Right lobe of liver (tissue), 6 donors: ENCODE measurements at regions not wholly inside any gene's neighbourhood (a gene's known extent, or its start where the extent isn't known, plus 50 kb on each side); places are given as distances from the start of the nearest gene placed in this dataset.

Source experiments
- ATAC-seq, 4 donors: fragments of 200-7000 bp; cut with Tn5 transposase; one replicate each; pipeline ENCODE4 v1.9.1; 2020; ENCODE audit warnings: mild to moderate bottlenecking in 4 of 4, moderate library complexity in 4 of 4
- DNase-seq, 3 donors: peaks; one replicate each; pipeline ENCODE4 v3.0.0-alpha.2; 2020
- H3K27ac ChIP-seq, 3 donors: fragments of 200-600 bp; one replicate each; pipeline ENCODE4 v1.8.0; 2022
- H3K27me3 ChIP-seq, 2 donors: fragments of 200-600 bp; one replicate each; pipeline ENCODE4 v1.8.0; 2022
- H3K36me3 ChIP-seq, 4 donors: fragments of 200-600 bp; sonication (generic) in 1 of 4; one replicate each; pipeline versions ENCODE4 v1.5.1 to v1.8.0; 2017 to 2022; ENCODE audit warnings: control low read depth in 1 of 4
- H3K4me1 ChIP-seq, 4 donors: fragments of 200-600 bp; sonication (generic) in 1 of 4; one replicate each; pipeline versions ENCODE4 v1.5.1 to v1.8.0; 2017 to 2022; ENCODE audit warnings: control low read depth in 1 of 4
- H3K4me3 ChIP-seq, 3 donors: fragments of 200-600 bp; one replicate each; pipeline ENCODE4 v1.8.0; 2022
- H3K9me3 ChIP-seq, 4 donors: fragments of 200-600 bp; sonication (generic) in 1 of 4; one replicate each; pipeline versions ENCODE4 v1.5.1 to v1.8.0; 2017 to 2022; ENCODE audit warnings: control low read depth in 1 of 4
- POLR2A ChIP-seq: fragments of 450-650 bp; IDR thresholded peaks from one replicate; pipeline ENCODE4 v1.6.1; 2017; ENCODE audit warnings: antibody characterized with exemption, mild to moderate bottlenecking
- WGBS: methylation state at CpG from one replicate; pipeline ENCODE4 v1.1.6; 2018; ENCODE audit warnings: low coverage, low lambda C conversion rate; ENCODE audit not compliant: insufficient coverage; ENCODE audit errors: missing lambda C conversion rate; 5-methylcytosine and 5-hydroxymethylcytosine counted together
- intact Hi-C, 2 donors: fragments of 100-400 bp; cut with DNase I; formaldehyde crosslinking; loops; one replicate each; pipeline versions ENCODE4 v1.11.2 to v1.14.1; 2022
- TF ChIP-seq, protein P1 (sequence below), 4 donors: fragments of 200-600 bp in 3 of 4; fragments of 450-650 bp in 1 of 4; IDR thresholded peaks; one replicate each; pipeline versions ENCODE4 v1.5.1 to v1.8.0; 2016 to 2022; ENCODE audit warnings: antibody characterized with exemption in 4 of 4, mild to moderate bottlenecking in 2 of 4
- donor health status: DM: no; HTN: yes; CAD: no.
- donor health status: DM: no; HTN: no; CAD: no.
- donor health status: DM: no; HTN: no; CAD: no.
- donor health status: DM: no; HTN: yes; CAD: no.
- donor health status: DM: no; HTN: yes; CAD: no.

DNA sequence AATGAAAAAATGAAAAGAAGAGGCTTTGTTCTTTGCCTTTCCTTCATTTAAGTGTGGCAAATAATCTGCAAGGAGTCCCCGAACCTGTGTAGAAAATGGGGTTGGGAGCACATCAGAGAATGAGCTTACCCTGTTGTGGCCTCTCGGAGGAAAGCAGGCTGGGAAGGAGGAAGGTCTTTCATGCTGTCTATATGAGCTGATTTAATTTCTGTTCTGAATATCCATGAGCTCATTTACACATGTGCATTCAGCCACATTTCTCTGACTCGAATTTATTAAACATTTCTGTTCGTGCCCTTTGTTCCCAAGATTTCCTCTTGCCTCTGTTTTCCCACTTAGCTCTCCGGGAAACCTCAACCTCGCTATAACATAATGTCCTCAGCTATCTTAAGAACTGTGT is 584.4 kb upstream of the CDH4 start:
- peaks cover 0 to 3% of the 10 kb centered on the region in 2 donors for H3K27me3 ChIP-seq
- no peaks in the 10 kb centered on the region for H3K9me3 ChIP-seq
- ATAC-seq: no peak
- no peaks in the 10 kb centered on the region for H3K4me1 ChIP-seq
- 28% methylated on average over 6 of the region's 6 CpGs for WGBS
- TF ChIP-seq, protein P1, sequence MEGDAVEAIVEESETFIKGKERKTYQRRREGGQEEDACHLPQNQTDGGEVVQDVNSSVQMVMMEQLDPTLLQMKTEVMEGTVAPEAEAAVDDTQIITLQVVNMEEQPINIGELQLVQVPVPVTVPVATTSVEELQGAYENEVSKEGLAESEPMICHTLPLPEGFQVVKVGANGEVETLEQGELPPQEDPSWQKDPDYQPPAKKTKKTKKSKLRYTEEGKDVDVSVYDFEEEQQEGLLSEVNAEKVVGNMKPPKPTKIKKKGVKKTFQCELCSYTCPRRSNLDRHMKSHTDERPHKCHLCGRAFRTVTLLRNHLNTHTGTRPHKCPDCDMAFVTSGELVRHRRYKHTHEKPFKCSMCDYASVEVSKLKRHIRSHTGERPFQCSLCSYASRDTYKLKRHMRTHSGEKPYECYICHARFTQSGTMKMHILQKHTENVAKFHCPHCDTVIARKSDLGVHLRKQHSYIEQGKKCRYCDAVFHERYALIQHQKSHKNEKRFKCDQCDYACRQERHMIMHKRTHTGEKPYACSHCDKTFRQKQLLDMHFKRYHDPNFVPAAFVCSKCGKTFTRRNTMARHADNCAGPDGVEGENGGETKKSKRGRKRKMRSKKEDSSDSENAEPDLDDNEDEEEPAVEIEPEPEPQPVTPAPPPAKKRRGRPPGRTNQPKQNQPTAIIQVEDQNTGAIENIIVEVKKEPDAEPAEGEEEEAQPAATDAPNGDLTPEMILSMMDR (IDR thresholded peaks at IDR 0.05): no peak
- no peak for TF ChIP-seq POLR2A
- DNase-seq: no peak
- H3K4me3 ChIP-seq: no peak overlapping the region
- intact Hi-C loops: no loop called here
- H3K36me3 ChIP-seq: no peaks in the 10 kb centered on the region
- no peak overlapping the region for H3K27ac ChIP-seq

- Histone ChIP-seq H3K4me1 (no peaks in the 10 kb centered on the region), H3K4me3 (no peak overlapping the region), H3K9me3 (no peaks in the 10 kb centered on the region), H3K36me3 (no peaks in the 10 kb centered on the region), H3K27ac (no peak overlapping the region), H3K27me3 (peaks cover 0 to 3% of the 10 kb centered on the region in 2 donors)
- WGBS: 62% methylated on average over 7 of the region's 7 CpGs
- intact Hi-C loops: no loop called here
- no peak for ATAC-seq
- TF ChIP-seq, protein P1 (IDR thresholded peaks at IDR 0.05): no peak
- TF ChIP-seq POLR2A: no peak
- no peak for DNase-seq
Measured at GRCh38 chr20:60669211-60669610, 582.9 kb upstream of the CDH4 start.

DNA sequence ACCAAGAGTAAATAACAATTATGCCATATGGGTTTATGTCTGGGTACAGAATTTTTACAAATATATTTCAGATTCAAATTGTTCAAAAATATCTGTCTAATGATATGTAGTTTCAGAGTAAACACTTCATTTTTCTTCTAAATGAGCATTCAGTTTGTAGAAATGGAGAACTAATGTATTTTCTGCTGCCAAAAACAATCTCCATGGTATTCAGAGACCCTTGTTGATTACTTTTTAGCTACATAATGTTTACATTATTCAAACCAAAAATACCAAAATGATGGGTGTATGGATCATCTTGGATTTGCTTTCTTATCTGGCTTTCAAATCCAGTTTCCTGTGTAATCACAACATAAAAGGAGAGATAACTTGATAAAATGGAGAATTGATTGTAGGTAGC is 576.0 kb upstream of the CDH4 start:
- Histone ChIP-seq H3K27ac (no peak overlapping the region), H3K36me3 (no peaks in the 10 kb centered on the region), H3K4me3 (no peak overlapping the region), H3K4me1 (no peaks in the 10 kb centered on the region), H3K27me3 (no peaks in the 10 kb centered on the region), H3K9me3 (no peaks in the 10 kb centered on the region)
- no peak for DNase-seq
- intact Hi-C loops: no loop called here
- ATAC-seq: no peak
- no peak for TF ChIP-seq POLR2A
- TF ChIP-seq, protein P1 (IDR thresholded peaks at IDR 0.05): no peak

GRCh38 chr20:60677819-60678218 is 574.2 kb upstream of the CDH4 start:
- no peak for TF ChIP-seq POLR2A
- TF ChIP-seq, protein P1 (IDR thresholded peaks at IDR 0.05): no peak
- 44% methylated on average over 1 of the region's 1 CpG for WGBS
- Histone ChIP-seq H3K27me3 (no peaks in the 10 kb centered on the region), H3K36me3 (no peaks in the 10 kb centered on the region), H3K9me3 (no peaks in the 10 kb centered on the region), H3K4me1 (no peaks in the 10 kb centered on the region), H3K4me3 (no peak overlapping the region), H3K27ac (no peak overlapping the region)
- ATAC-seq: no peak
- intact Hi-C loops: no loop called here
- no peak for DNase-seq

DNA sequence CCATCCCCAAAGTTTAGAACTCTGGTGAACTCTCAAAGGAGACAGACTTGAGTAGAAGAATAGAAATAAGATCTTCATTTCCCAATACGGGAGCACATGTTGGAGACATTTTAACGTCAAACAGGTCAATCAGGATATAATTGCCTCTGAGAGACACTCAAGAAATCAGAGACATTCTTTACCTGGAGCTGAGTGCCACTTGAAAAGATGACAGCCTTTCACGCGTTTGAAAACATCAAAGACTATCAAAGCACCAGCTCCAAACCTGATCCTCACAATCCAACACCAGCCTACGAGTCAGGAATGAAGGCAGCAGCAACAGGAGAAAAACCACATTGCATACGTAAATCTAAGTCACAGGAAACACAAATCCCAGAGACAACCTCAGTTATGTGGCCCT is 571.5 kb upstream of the CDH4 start:
- WGBS: 45% methylated on average over 6 of the region's 6 CpGs
- intact Hi-C loops: no loop called here
- no peak for ATAC-seq

More for the DNA sequence above, 571.5 kb upstream of the CDH4 start:
- Histone ChIP-seq H3K4me3 (no peak overlapping the region), H3K27ac (no peak overlapping the region), H3K4me1 (no peaks in the 10 kb centered on the region), H3K36me3 (no peaks in the 10 kb centered on the region), H3K9me3 (no peaks in the 10 kb centered on the region), H3K27me3 (no peaks in the 10 kb centered on the region)
- no peak for DNase-seq
- no peak for TF ChIP-seq POLR2A
- TF ChIP-seq, protein P1 (IDR thresholded peaks at IDR 0.05): no peak
